HG03565 (cell line): ENCODE measurements at regions not wholly inside any gene's neighbourhood (a gene's known extent, or its start where the extent isn't known, plus 50 kb on each side); places are given as distances from the start of the nearest gene placed in this dataset.
"Not testable (repeated sequence)": the region's sequence is repeated elsewhere in the genome, so short reads cannot be mapped to it uniquely, and the experiment has no call there.

Experiments used
- ATAC-seq: cut with Tn5 transposase; IDR thresholded peaks from one replicate; pipeline ENCODE4 v1.9.1; 2021; ENCODE audit warnings: mild to moderate bottlenecking, moderate library complexity; ENCODE audit not compliant: unreplicated experiment

DNA sequence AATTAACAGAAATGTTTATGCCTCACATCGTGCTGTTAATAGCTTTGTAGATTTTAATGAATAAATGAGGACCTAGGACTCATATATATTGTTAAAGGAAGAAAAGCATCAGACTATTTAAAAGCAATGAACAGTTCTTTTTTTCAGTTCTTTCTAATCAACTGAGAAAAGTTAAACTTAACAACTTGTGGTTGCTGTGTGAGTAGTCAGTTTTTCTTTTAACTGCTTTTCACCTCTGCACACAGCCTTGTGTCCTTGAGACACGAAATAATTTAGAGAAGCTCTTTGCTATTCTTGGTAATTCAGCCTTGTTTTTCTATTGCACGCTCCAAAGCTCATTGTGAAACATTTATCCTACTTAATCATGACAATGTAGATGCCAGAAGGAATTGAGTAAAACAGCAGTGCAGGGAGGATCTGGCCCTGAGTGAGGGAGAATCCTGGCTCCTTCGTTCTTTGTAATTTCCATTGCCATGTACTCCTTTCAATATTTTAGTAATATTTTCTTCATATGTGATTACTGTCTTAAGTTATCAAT is 499.0 kb downstream of the PYDC2 start:
- ATAC-seq, result no peak

- ATAC-seq, result no peak
These were observed 500.1 kb downstream of the PYDC2 start for GRCh38 chr3:191961022-191961421.

- no peak for ATAC-seq
These were observed 500.6 kb downstream of the PYDC2 start for GRCh38 chr3:191961529-191961928.

GRCh38 chr3:191962324-191962723 is 501.4 kb downstream of the PYDC2 start:
- ATAC-seq, result no peak

- no peak for ATAC-seq
These were observed 502.2 kb downstream of the PYDC2 start for GRCh38 chr3:191963182-191963581.

GRCh38 chr3:191966556-191966955 is 505.6 kb downstream of the PYDC2 start:
- ATAC-seq, result no peak

- no peak for ATAC-seq
These were observed 507.3 kb downstream of the PYDC2 start for GRCh38 chr3:191968299-191968698.

GRCh38 chr3:191972714-191973398 is 511.9 kb downstream of the PYDC2 start:
- peak; percentile 53 for ATAC-seq

GRCh38 chr3:191973820-191974219 is 512.9 kb downstream of the PYDC2 start:
- no peak for ATAC-seq

DNA sequence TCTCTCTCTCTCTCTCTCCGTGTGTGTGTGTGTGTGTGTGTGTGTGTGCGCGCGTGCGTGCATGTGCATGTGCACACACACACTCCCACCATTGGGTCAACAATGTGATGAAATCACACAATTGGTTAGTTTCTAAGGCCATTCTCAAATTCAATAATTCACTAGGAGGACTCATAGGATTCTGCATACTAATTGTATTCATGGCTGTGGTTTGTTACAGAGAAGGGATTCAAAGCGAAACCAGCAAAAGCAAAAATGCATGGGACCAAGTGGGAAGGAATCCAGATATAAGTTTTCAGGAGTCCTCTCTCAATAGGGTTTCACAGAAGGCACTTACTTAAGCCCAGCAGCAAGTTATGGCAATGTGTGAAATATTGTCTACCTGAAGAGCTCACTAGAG is 515.0 kb downstream of the PYDC2 start:
- ATAC-seq, result no peak

GRCh38 chr3:191980443-191980842 is 519.5 kb downstream of the PYDC2 start:
- no peak for ATAC-seq

- no peak for ATAC-seq
These were observed 521.5 kb downstream of the PYDC2 start for GRCh38 chr3:191982481-191982880.

DNA sequence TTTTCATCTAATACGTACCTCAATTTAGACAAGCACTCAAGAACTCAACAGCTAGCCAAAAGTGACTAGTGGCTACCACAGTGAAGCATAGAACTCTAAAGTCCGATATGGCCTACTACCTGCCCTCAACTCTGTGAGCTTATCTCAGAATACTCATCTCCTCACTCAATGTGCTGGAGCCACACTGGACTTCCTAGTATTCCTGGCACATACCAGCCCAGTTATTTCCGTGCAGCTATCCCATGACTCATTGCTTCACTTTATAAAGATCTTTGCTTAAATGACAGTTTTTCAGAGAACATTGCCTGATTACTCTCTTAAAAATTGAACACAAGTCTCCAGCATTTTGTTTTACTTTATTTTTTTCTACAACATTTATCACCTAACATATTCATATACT is 524.7 kb downstream of the PYDC2 start:
- no peak for ATAC-seq

- no peak for ATAC-seq
These were observed 526.9 kb downstream of the PYDC2 start for GRCh38 chr3:191987831-191988350.

DNA sequence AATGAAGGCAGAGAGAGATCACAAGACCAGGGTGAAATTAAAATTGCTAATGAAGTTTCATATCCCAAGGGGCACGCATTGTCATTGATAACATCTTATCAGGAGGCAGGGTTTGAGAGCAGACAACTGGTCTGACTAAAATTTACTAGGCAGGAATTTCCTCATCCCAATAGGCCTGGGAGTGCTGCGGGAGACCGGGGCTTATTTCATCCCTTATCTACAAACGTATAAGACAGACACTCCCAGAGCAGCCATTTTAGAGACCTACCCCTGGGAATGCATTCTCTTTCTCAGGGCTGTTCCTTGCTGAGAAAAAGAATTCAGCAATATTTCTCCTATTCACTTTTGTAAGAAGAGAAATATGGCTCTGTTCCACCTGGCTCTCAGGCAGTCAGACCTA is 533.0 kb downstream of the PYDC2 start:
- not testable (repeated sequence) for ATAC-seq

DNA sequence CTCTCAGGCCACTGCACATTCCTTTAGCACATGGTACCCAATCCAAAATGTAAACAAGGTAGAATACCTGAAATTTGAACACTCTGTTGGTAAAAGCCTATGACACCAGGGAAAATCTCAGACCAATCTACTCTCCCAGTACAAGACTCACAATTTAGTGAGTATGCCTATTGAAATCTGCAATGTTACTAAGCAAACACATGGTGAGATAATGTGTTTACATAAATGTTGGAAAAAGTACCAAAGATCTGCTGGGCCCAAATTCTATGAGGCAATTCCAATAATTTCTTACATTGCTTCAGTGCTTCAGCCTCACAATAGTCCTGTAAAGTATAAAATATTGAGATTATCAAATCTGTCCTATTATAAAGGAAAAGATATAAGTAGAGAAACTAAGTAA is 536.1 kb downstream of the PYDC2 start:
- ATAC-seq, result no peak

- no peak for ATAC-seq
These were observed 536.8 kb downstream of the PYDC2 start for GRCh38 chr3:191997579-191998268.

DNA sequence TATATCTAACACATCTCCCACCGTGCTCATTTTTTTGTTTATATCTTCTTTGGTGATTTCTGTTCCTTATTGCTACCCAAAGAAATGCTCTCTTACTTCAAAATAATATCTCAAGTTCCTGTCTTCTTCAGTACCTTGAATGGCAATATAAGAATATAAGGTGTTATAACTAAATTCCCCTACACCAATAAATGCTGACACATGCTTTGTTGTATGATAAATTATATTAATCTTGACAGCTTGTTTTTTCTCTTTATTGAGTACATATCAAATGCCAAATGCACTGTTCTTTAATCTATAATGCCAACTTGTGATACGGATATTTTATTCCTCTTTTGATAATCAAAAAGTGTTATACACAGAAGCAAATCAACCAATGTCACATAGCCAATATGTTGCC is 540.3 kb downstream of the PYDC2 start:
- ATAC-seq, result no peak

GRCh38 chr3:192005989-192006388 is 545.0 kb downstream of the PYDC2 start:
- ATAC-seq, result no peak

DNA sequence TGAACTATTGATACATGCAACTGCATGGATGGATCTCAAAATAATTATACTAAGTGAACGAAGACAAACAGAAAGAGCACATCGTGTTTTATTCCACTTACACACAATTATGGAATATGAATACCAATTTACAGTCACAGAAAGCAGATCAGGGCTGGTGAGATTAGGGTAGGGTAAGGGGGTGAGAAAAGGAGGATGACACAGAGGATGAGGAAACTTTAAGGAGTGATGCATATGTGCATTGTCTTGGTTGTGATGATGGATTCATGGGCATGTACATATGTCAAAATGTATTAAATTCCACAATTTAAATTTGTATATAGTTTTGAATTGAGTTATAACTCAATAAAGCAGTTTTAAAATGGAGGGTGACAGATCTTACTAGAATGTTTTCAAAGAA is 548.9 kb downstream of the PYDC2 start:
- no peak for ATAC-seq

GRCh38 chr3:192010490-192010889 is 549.5 kb downstream of the PYDC2 start:
- no peak for ATAC-seq

GRCh38 chr3:192011137-192011536 is 550.2 kb downstream of the PYDC2 start:
- no peak for ATAC-seq
